Keratinocyte (primary cell): ENCODE measurements at regions not wholly inside any gene's neighbourhood (a gene's known extent, or its start where the extent isn't known, plus 50 kb on each side); places are given as distances from the start of the nearest gene placed in this dataset.

Source experiments
- DNase-seq: peaks from one replicate; pipeline ENCODE4 v3.0.0-alpha.2; 2011; ENCODE audit warnings: low read depth, missing footprints, low spot score
- FAIRE-seq: peaks from 2 replicates; lab custom pipeline; 2011; peaks lifted over from hg19 to GRCh38; lab: Jason Lieb, UNC
- H2AFZ ChIP-seq: 2 replicates; pipeline ENCODE4 v1.6.0; 2012; ENCODE audit warnings: low read length, control low read depth, inconsistent platforms; ENCODE audit not compliant: control insufficient read depth
- H3K27ac ChIP-seq: 2 replicates; pipeline ENCODE4 v1.5.1; 2011; ENCODE audit warnings: low read length; ENCODE audit not compliant: control insufficient read depth, insufficient read depth
- H3K27me3 ChIP-seq: 3 replicates; pipeline ENCODE4 v1.6.0; 2011; ENCODE audit warnings: low read length; ENCODE audit not compliant: control insufficient read depth, insufficient read depth; ENCODE audit errors: extremely low read depth
- H3K36me3 ChIP-seq, 2 experiments: 2 replicates in 1 of 2; 3 replicates in 1 of 2; pipeline ENCODE4 v1.5.1; 2011; ENCODE audit warnings: low read length in 2 of 2, mild to moderate bottlenecking in 1 of 2; ENCODE audit not compliant: control insufficient read depth in 2 of 2, insufficient read depth in 2 of 2; ENCODE audit errors: extremely low read depth in 1 of 2
- H3K4me1 ChIP-seq: 3 replicates; pipeline ENCODE4 v1.5.1; 2011; ENCODE audit warnings: low read length; ENCODE audit not compliant: control insufficient read depth, insufficient read depth; ENCODE audit errors: extremely low read depth
- H3K4me2 ChIP-seq: 3 replicates; pipeline ENCODE4 v1.6.0; 2011; ENCODE audit warnings: low read depth, low read length; ENCODE audit not compliant: control insufficient read depth, insufficient read depth; ENCODE audit errors: extremely low read depth
- H3K4me3 ChIP-seq, 3 experiments: fragments of 200-600 bp in 1 of 3; sonication (generic) in 1 of 3; 2 replicates in 2 of 3; 3 replicates in 1 of 3; pipeline ENCODE4 v1.5.1; 2011 to 2016; ENCODE audit warnings: low read length in 3 of 3, mild to moderate bottlenecking in 3 of 3, control low read depth in 2 of 3, inconsistent platforms in 1 of 3, low read depth in 1 of 3, mixed read lengths in 1 of 3, mixed run types in 1 of 3, moderate library complexity in 1 of 3; ENCODE audit not compliant: control insufficient read depth in 2 of 3, insufficient read depth in 2 of 3; ENCODE audit errors: extremely low read depth in 1 of 3
- H3K79me2 ChIP-seq: 2 replicates; pipeline ENCODE4 v1.6.0; 2012; ENCODE audit warnings: low read length; ENCODE audit not compliant: control insufficient read depth, insufficient read depth
- H3K9ac ChIP-seq: 3 replicates; pipeline ENCODE4 v1.6.0; 2011; ENCODE audit warnings: low read length; ENCODE audit not compliant: control insufficient read depth, insufficient read depth; ENCODE audit errors: extremely low read depth
- H3K9me1 ChIP-seq: 3 replicates; pipeline ENCODE4 v1.6.0; 2011; ENCODE audit warnings: low read length; ENCODE audit not compliant: control insufficient read depth, insufficient read depth; ENCODE audit errors: extremely low read depth
- H3K9me3 ChIP-seq: 2 replicates; pipeline ENCODE4 v1.5.1; 2012; ENCODE audit warnings: low read depth, low read length; ENCODE audit not compliant: control insufficient read depth
- H4K20me1 ChIP-seq: 3 replicates; pipeline ENCODE4 v1.6.0; 2011; ENCODE audit warnings: low read length; ENCODE audit not compliant: control insufficient read depth, insufficient read depth; ENCODE audit errors: extremely low read depth
- EZH2 ChIP-seq: IDR thresholded peaks from one replicate; pipeline ENCODE4 v1.6.1; 2012; ENCODE audit warnings: inconsistent platforms, mild to moderate bottlenecking, low read length, moderate library complexity
- dilution Hi-C: fragments of 300-500 bp; cut with MboI; formaldehyde crosslinking; loops from one replicate; pipeline ENCODE4 v1.7.0; 2020; ENCODE audit warnings: low sequenced_read_pairs; ENCODE audit not compliant: extremely low pct_ligation_motif_present
- TF ChIP-seq, protein P1 (sequence below), 3 experiments: IDR thresholded peaks in 1 of 3; conservative IDR thresholded peaks in 1 of 3; optimal IDR thresholded peaks in 1 of 3; 2 replicates in 2 of 3; 3 replicates in 1 of 3; pipeline versions ENCODE3 to v1.5.1; 2011; ENCODE audit warnings: low read length in 3 of 3, mild to moderate bottlenecking in 3 of 3, moderate library complexity in 2 of 3, control low read depth in 1 of 3, inconsistent platforms in 1 of 3; ENCODE audit not compliant: insufficient read depth in 2 of 3; ENCODE audit errors: extremely low read depth in 1 of 3

DNA sequence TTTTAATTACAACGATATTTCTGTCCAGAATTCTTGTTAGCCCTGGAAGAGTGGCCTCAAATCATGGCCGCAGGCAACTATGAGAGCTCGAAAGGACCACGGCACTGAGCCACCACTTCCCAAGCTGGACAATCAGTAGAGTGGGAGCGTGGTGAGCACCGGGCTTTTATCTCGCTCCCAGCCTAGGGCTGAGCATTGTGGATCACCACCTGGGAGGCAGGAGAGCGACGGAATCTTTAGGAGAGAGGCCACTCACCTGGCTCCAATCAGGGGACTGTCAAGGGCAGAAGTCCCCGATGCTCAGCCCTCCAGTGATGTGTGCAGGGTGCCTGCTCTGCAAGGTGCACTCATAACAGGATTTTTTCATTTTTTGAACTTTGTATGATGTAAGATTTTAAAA is 377.1 kb upstream of the B3GAT1 start:
- H4K20me1 ChIP-seq, result no peaks in the 10 kb centered on the region
- dilution Hi-C loops, result no loop called here
- H3K9me1 ChIP-seq, result no peaks in the 10 kb centered on the region
- no peak overlapping the region for H2AFZ ChIP-seq
- H3K4me2 ChIP-seq, result no peak overlapping the region
- H3K4me3 ChIP-seq, result no peak overlapping the region
- no peaks in the 10 kb centered on the region for H3K9me3 ChIP-seq
- no peaks in the 10 kb centered on the region for H3K27me3 ChIP-seq
- H3K9ac ChIP-seq, result no peak overlapping the region
- FAIRE-seq (no peak), DNase-seq (no peak)
- H3K27ac ChIP-seq, result no peak overlapping the region
- no peaks in the 10 kb centered on the region for H3K4me1 ChIP-seq
- no peak for TF ChIP-seq EZH2
- no peaks in the 10 kb centered on the region for H3K79me2 ChIP-seq
- H3K36me3 ChIP-seq, result no peaks in the 10 kb centered on the region

DNA sequence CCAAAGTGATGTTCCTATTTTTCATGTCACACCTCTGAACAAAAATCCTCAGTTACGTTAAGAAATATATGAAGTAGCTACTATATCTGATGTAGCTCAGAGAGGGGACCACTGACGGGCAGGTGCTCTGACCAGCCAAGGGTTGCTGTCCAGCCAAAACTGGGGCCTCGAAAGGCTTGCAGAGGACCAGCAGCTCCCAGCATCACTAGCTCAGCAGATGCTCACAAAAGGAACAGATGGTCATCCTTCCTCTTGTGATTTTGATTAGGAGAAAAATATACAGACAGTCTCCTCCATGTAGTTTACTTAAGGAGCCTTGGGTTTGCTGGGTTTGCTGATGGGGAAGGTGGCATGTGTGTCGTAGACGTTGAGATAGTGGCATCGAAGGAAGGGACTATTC is 374.6 kb upstream of the B3GAT1 start:
- Histone ChIP-seq H3K4me2 (no peak overlapping the region), H3K27ac (no peak overlapping the region), H3K4me3 (no peak overlapping the region), H3K9me1 (no peaks in the 10 kb centered on the region), H3K79me2 (no peaks in the 10 kb centered on the region), H2AFZ (no peak overlapping the region), H3K36me3 (no peaks in the 10 kb centered on the region), H3K27me3 (no peaks in the 10 kb centered on the region), H3K9ac (no peak overlapping the region), H4K20me1 (no peaks in the 10 kb centered on the region), H3K9me3 (no peaks in the 10 kb centered on the region), H3K4me1 (no peaks in the 10 kb centered on the region)
- dilution Hi-C loops, result no loop called here
- FAIRE-seq (no peak), DNase-seq (no peak)
- TF ChIP-seq, protein P1, sequence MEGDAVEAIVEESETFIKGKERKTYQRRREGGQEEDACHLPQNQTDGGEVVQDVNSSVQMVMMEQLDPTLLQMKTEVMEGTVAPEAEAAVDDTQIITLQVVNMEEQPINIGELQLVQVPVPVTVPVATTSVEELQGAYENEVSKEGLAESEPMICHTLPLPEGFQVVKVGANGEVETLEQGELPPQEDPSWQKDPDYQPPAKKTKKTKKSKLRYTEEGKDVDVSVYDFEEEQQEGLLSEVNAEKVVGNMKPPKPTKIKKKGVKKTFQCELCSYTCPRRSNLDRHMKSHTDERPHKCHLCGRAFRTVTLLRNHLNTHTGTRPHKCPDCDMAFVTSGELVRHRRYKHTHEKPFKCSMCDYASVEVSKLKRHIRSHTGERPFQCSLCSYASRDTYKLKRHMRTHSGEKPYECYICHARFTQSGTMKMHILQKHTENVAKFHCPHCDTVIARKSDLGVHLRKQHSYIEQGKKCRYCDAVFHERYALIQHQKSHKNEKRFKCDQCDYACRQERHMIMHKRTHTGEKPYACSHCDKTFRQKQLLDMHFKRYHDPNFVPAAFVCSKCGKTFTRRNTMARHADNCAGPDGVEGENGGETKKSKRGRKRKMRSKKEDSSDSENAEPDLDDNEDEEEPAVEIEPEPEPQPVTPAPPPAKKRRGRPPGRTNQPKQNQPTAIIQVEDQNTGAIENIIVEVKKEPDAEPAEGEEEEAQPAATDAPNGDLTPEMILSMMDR (optimal IDR thresholded peaks at IDR 0.05 in 1 of 3, IDR thresholded peaks at IDR 0.05 in 1 of 3, conservative IDR thresholded peaks at IDR 0.05 in 1 of 3; ENCODE audit: extremely low read depth in 1 of 3, insufficient read depth in 2 of 3, low read length in 3 of 3), result no peak
- TF ChIP-seq EZH2, result no peak

DNA sequence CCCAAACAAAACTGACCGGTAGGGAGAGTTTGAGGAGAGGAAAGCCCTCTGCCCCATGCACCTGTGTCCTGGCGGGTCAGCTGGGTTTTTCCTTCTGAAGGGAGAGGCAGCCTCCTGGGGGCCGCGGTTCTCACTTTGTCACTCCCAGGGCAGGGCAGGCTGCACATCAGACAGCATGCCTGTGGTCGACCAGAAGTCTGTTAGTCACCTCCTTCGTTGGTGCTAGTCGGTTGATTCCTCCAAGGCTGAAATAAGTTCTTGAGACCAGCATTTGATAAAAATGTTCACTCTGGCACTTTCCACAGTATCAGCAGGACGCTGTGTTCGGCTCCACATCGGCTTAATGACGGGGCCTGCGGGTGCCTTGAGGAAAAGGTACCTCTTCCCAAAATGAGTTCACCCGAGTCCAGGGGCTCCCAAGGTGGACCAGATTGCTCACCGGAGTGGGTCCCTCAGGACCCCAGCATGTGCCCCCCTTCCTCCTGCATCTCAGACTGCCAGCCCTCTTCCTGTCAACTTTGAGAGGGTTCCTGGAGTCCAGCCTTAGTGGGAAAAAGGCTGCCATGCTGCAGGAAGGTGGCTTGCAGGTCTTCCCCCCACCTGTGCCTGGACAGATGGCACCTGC is 373.7 kb upstream of the B3GAT1 start:
- Histone ChIP-seq H3K27ac (no peak overlapping the region), H3K4me2 (no peak overlapping the region), H3K79me2 (no peaks in the 10 kb centered on the region), H3K9me3 (no peaks in the 10 kb centered on the region), H3K9ac (no peak overlapping the region), H3K36me3 (no peaks in the 10 kb centered on the region), H3K4me1 (no peaks in the 10 kb centered on the region), H4K20me1 (no peaks in the 10 kb centered on the region), H3K27me3 (no peaks in the 10 kb centered on the region), H3K9me1 (no peaks in the 10 kb centered on the region), H3K4me3 (no peak overlapping the region), H2AFZ (no peak overlapping the region)
- no peak for TF ChIP-seq EZH2
- TF ChIP-seq, protein P1 (optimal IDR thresholded peaks at IDR 0.05 in 1 of 3, IDR thresholded peaks at IDR 0.05 in 1 of 3, conservative IDR thresholded peaks at IDR 0.05 in 1 of 3; ENCODE audit: extremely low read depth in 1 of 3, insufficient read depth in 2 of 3, low read length in 3 of 3), result no peak
- DNase-seq (no peak), FAIRE-seq (no peak)
- dilution Hi-C loops, result no loop called here
